ENCODE measurements at regions not wholly inside any gene's neighbourhood (a gene's known extent, or its start where the extent isn't known, plus 50 kb on each side); places are given as distances from the start of the nearest gene placed in this dataset.

GRCh38 chr3:177749836-177750235 lies 552.6 kb upstream of the TBL1XR1 start:
- no peak for TF ChIP-seq CTCF (IDR thresholded peaks at IDR 0.05; ENCODE audit: extremely low read depth, missing control alignments)
- no peak for DNase-seq (ENCODE audit: low spot score)

DNA sequence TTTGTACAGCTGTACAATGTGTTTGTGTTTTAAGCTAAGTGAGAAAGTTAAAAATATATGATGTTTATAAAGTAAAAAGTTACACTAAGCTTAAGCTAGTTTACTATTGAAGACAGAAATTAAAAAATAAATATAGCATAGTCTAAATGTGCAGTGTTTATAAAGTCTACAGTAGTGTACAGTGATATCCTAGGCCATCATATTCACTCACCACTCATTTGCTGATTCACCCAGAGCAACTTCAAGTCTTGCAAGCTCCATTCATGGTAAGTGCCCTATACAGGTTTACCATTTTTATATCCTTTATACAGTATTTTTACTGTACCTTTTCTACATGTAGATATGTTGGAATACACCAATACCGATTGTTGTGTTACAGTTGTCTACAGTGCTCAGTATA lies 553.2 kb upstream of the TBL1XR1 start:
- DNase-seq (ENCODE audit: low spot score), result no peak
- TF ChIP-seq CTCF (IDR thresholded peaks at IDR 0.05; ENCODE audit: extremely low read depth, missing control alignments), result no peak

GRCh38 chr3:177751770-177752169 lies 554.5 kb upstream of the TBL1XR1 start:
- no peak for TF ChIP-seq CTCF (IDR thresholded peaks at IDR 0.05; ENCODE audit: extremely low read depth, missing control alignments)
- DNase-seq (ENCODE audit: low spot score), result no peak

DNA sequence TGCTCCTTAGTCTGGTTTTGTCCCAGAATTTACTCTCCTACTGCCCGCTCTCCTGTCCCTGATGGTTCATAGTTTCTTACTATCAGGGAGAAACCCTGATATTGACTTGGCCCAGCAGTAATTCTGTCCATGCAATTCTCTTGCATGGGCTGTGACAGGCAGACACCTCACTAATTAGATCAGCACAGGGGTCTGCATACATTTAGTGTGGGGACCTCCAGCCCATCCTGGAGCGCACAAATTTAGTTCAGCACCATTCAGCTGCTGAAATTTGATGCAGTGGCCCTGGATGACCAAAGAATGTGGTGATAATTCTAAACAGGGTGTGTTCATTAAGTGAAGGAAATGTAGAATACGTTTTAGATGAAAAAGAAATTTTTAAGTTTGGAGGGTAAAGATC lies 555.5 kb upstream of the TBL1XR1 start:
- no peak for TF ChIP-seq CTCF (IDR thresholded peaks at IDR 0.05; ENCODE audit: extremely low read depth, missing control alignments)
- no peak for DNase-seq (ENCODE audit: low spot score)

DNA sequence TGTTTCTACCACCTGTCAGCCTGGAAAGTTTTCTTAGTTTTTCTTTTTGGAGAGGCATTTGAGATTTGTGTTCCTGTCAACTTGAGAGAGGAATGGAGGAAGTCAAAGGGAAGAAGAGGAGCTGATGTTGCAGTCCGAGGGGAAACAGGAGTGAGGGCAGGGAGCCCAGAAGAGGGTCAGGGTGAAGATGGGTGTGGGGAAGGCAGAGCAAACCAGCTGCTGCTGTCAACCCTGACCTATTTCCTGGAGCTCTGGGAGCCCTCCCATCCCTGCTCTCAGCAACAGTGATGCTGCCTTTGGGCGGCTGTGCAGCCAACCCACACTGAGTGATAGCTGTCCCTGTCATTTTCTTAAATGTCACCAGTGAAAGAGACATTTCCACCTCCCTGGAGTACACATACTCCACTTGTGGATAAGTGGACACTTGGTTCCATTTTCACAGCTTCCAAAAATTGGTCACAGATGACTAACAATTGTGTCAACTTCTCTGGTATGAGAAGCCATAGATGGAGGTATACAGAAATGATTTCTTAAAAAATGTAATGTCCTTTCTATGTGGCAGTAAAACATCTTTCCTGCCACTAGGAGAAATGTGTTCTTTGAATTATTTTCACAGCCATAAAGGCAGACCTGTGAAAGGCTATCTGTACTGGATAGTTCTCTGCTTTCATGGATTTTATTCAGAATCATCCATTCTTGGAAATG lies 556.3 kb upstream of the TBL1XR1 start:
- no peak for DNase-seq (ENCODE audit: low spot score)
- no peak for TF ChIP-seq CTCF (IDR thresholded peaks at IDR 0.05; ENCODE audit: extremely low read depth, missing control alignments)

- no peak for DNase-seq (ENCODE audit: low spot score)
- no peak for TF ChIP-seq CTCF (IDR thresholded peaks at IDR 0.05; ENCODE audit: extremely low read depth, missing control alignments)
Measured at GRCh38 chr3:177754508-177754921, 557.2 kb upstream of the TBL1XR1 start.

DNA sequence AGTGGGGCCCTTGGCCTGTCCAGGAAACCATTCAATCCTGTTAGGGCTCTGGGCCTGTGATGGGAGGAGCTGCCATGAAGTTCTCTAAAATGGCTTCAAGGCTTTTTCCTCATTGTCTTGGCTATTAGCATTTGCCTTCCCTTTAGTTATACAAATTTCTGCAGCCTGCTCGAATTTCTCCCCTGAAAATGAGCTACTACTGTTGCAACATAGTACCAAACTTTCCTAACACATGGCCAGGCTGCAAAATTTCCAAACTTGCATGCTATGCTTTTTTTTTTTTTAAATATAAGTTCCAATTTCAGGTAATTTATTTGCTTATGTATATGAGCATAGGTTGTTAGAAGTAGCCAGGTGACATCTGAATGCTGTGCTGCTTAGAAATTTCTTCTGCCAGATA lies 560.8 kb upstream of the TBL1XR1 start:
- no peak for DNase-seq (ENCODE audit: low spot score)
- no peak for TF ChIP-seq CTCF (IDR thresholded peaks at IDR 0.05; ENCODE audit: extremely low read depth, missing control alignments)
